ENCODE measurements at regions not wholly inside any gene's neighbourhood (a gene's known extent, or its start where the extent isn't known, plus 50 kb on each side); places are given as distances from the start of the nearest gene placed in this dataset.

- Histone ChIP-seq H3K4me2 (ENCODE audit: insufficient read depth in 1 of 2, low read depth in 2 of 2, low read length in 2 of 2) (no peak overlapping the region), H4K8ac (ENCODE audit: extremely low read depth, insufficient read depth, low read length) (no peak overlapping the region), H3K27me3 (replicated peaks in 1 of 4; ENCODE audit: control insufficient read depth in 3 of 4, extremely low read depth in 1 of 4, insufficient read depth in 3 of 4, low read length in 3 of 4) (no peaks in the 10 kb centered on the region), H3K23ac (ENCODE audit: insufficient read length) (no peak overlapping the region), H4K91ac (replicated peaks; ENCODE audit: insufficient read length, low read length) (no peak overlapping the region), H4K20me1 (replicated peaks in 1 of 2; ENCODE audit: control insufficient read depth in 1 of 2, insufficient read depth in 2 of 2, low read length in 2 of 2) (no peaks in the 10 kb centered on the region), H2AK5ac (ENCODE audit: low read depth, low read length) (no peak overlapping the region), H3K14ac (ENCODE audit: insufficient read length) (no peak overlapping the region), H3K9ac (replicated peaks in 1 of 4; ENCODE audit: extremely low read depth in 1 of 4, low read depth in 3 of 4, low read length in 3 of 4) (no peak overlapping the region), H2BK15ac (ENCODE audit: low read length) (no peak overlapping the region), H3K27ac (ENCODE audit: low read depth, low read length) (no peak overlapping the region), H2BK12ac (ENCODE audit: low read depth, low read length) (no peak overlapping the region), H3K18ac (ENCODE audit: extremely low read depth, low read length) (no peak overlapping the region), H4K5ac (ENCODE audit: insufficient read length, low read depth, low read length) (no peak overlapping the region), H3K4me1 (replicated peaks in 1 of 4; ENCODE audit: control insufficient read depth in 3 of 4, insufficient read depth in 4 of 4, low read length in 3 of 4) (peaks cover 0 to 2% (median 0%) of the 10 kb centered on the region in 4 experiments; a peak in 1 of 7 replicates), H2AFZ (ENCODE audit: low read length) (no peak overlapping the region), H3K4ac (replicated peaks; ENCODE audit: insufficient read length, low read depth, low read length) (no peak overlapping the region), H3K36me3 (ENCODE audit: control insufficient read depth in 2 of 4, insufficient read depth in 4 of 4, low read length in 3 of 4) (no peaks in the 10 kb centered on the region), H2BK5ac (ENCODE audit: low read depth, low read length) (no peak overlapping the region), H2BK20ac (ENCODE audit: low read length) (no peak overlapping the region), H3K56ac (replicated peaks; ENCODE audit: insufficient read length, low read depth, low read length) (no peak overlapping the region), H3K4me3 (ENCODE audit: extremely low read depth in 1 of 4, insufficient read depth in 2 of 4, low read depth in 3 of 4, low read length in 4 of 4) (no peak overlapping the region), H3K23me2 (ENCODE audit: low read depth, low read length) (no peaks in the 10 kb centered on the region), H2BK120ac (replicated peaks; ENCODE audit: low read depth, low read length) (no peak overlapping the region), H3K79me1 (ENCODE audit: low read depth, low read length) (no peaks in the 10 kb centered on the region), H3K79me2 (ENCODE audit: control insufficient read depth in 1 of 2, insufficient read depth in 2 of 2, low read length in 2 of 2) (no peaks in the 10 kb centered on the region), H3K9me3 (ENCODE audit: insufficient read depth in 2 of 2, low read depth in 1 of 2, low read length in 1 of 2) (0 out of 4 replicates have a peak, but pooled peaks cover 0 to 2% of the 10 kb centered on the region in 2 experiments)
- TF ChIP-seq RAD21 (IDR thresholded peaks at IDR 0.05 in 1 of 2, conservative IDR thresholded peaks at IDR 0.05 in 1 of 2; ENCODE audit: low read depth in 2 of 2, low read length in 2 of 2), result peak; percentile 76 to 80
- TF ChIP-seq CTCF (IDR thresholded peaks at IDR 0.05; ENCODE audit: control extremely low read depth in 1 of 3, insufficient read depth in 1 of 3, low read depth in 1 of 3, low read length in 3 of 3), result peak; percentile 71 to 78 (median 72)
- no peak for TF ChIP-seq EGR1 (IDR thresholded peaks at IDR 0.05; ENCODE audit: borderline replicate concordance, low read depth, low read length)
- TF ChIP-seq CBX5 (IDR thresholded peaks at IDR 0.05; ENCODE audit: low read depth, low read length), result no peak
- ChIA-PET CTCF (ENCODE audit: partially characterized antibody) (interaction anchor here (0.5 to 1.5 kb wide), 27 partner anchors 9 to 1867 kb away, joined by 3 to 9 read pairs (median 4); no protein-coding TSS in a partner anchor), POLR2A (ENCODE audit: partially characterized antibody) (no interaction called here)
- FAIRE-seq (peak; percentile 57), DNase-seq (ENCODE audit: low read depth in 1 of 2, low spot score in 2 of 2) (peak; percentile 17 to 85)
- WGBS, 2 experiments (ENCODE audit: extremely low coverage in 1 of 2, insufficient coverage in 1 of 2, insufficient read length in 1 of 2, insufficient replicate concordance in 2 of 2, low coverage in 1 of 2, low lambda C conversion rate in 2 of 2, missing lambda C conversion rate in 1 of 2), result 54% methylated on average over 4 of the region's 4 CpGs; no CpG with 5 or more reads in 1 of the 2 experiments
Measured at GRCh38 chr13:31431722-31432137, 232.0 kb downstream of the B3GLCT start.
